Heart left ventricle (tissue), 16 donors: ENCODE measurements at regions not wholly inside any gene's neighbourhood (a gene's known extent, or its start where the extent isn't known, plus 50 kb on each side); places are given as distances from the start of the nearest gene placed in this dataset.

Experiments used
- ATAC-seq, 4 donors: fragments of 200-7000 bp; cut with Tn5 transposase; one replicate each; pipeline ENCODE4 v1.9.1; 2020 to 2022; ENCODE audit warnings: moderate library complexity in 4 of 4, mild to moderate bottlenecking in 3 of 4, moderate number of reproducible peaks in 1 of 4
- DNase-seq, 5 donors: peaks; one replicate each; pipeline ENCODE4 v3.0.0-alpha.2; 2020
- H3K27ac ChIP-seq, 12 donors: fragments of 200-600 bp; sonication (generic) in 4 of 12; one replicate each; pipeline versions ENCODE4 v1.5.0 to v1.8.0; 2016 to 2022; ENCODE audit warnings: mild to moderate bottlenecking in 2 of 12
- H3K27me3 ChIP-seq, 9 donors: fragments of 200-600 bp; sonication (generic) in 2 of 9; one replicate each; pipeline versions ENCODE4 v1.5.1 to v1.8.0; 2016 to 2022; ENCODE audit warnings: mild to moderate bottlenecking in 3 of 9
- H3K36me3 ChIP-seq, 9 donors: fragments of 200-600 bp; sonication (generic) in 2 of 9; one replicate each; pipeline versions ENCODE4 v1.5.0 to v1.8.0; 2018 to 2022; ENCODE audit warnings: mild to moderate bottlenecking in 2 of 9
- H3K4me1 ChIP-seq, 12 donors: fragments of 200-600 bp; sonication (generic) in 4 of 12; one replicate each; pipeline versions ENCODE4 v1.5.0 to v1.8.0; 2016 to 2022; ENCODE audit warnings: mild to moderate bottlenecking in 3 of 12
- H3K4me3 ChIP-seq, 12 donors: fragments of 200-600 bp; sonication (generic) in 4 of 12; one replicate each; pipeline versions ENCODE4 v1.5.0 to v1.8.0; 2017 to 2022; ENCODE audit warnings: mild to moderate bottlenecking in 9 of 12, moderate library complexity in 4 of 12
- H3K9me3 ChIP-seq, 12 donors: fragments of 200-600 bp; sonication (generic) in 4 of 12; one replicate each; pipeline versions ENCODE4 v1.5.0 to v1.8.0; 2016 to 2022; ENCODE audit warnings: mild to moderate bottlenecking in 1 of 12
- POLR2A ChIP-seq, 2 donors: fragments of 450-650 bp; IDR thresholded peaks; one replicate each; pipeline ENCODE4 v1.6.1; 2017; ENCODE audit warnings: antibody characterized with exemption in 2 of 2, mild to moderate bottlenecking in 2 of 2, moderate library complexity in 2 of 2
- WGBS, 4 donors: extraction: QIAGEN DNeasy Blood & Tissue Kit in 2 of 4; methylation state at CpG; one replicate each; pipeline versions ENCODE4 v1.1.5 to v1.1.7; 2013 to 2018; 5-methylcytosine and 5-hydroxymethylcytosine counted together
- intact Hi-C, 10 donors: fragments of 100-400 bp; cut with DNase I; formaldehyde crosslinking; loops; one replicate each; pipeline versions ENCODE4 v1.11.1 to v1.14.2; 2022
- TF ChIP-seq, protein P1 (sequence below), 12 donors: fragments of 200-600 bp; sonication (generic) in 4 of 12; IDR thresholded peaks; one replicate each; pipeline versions ENCODE4 v1.5.0 to v1.8.0; 2018 to 2022; ENCODE audit warnings: antibody characterized with exemption in 12 of 12, mild to moderate bottlenecking in 5 of 12
- donor health status: ischemic (EF 13 %, LVEDD 7.1; RV severe dilation, severe dysfunction).
- donor health status: healthy with polysubstance abuse.
- donor health status: DM: no; HTN: yes; CAD: no.
- donor health status: DM: no; HTN: no; CAD: no.
- donor health status: ischemic (EF 25% LVEDD 6.9; RV normal size, moderate dysfunction).
- donor health status: ischemic (EF 25% LVEDD 5.7; RV mildly dilated, moderate dysfunction).
- donor health status: healthy.
- donor health status: DM: yes; HTN: yes; CAD: no.
- donor health status: ischemic (EF 35%, LVEDD 5.7; RV mildly dilated, moderate dysfunction).
- donor health status: nonischemic (EF 11% LVEDD 7.7; RV severe dilation, severe dysfunction).
- donor health status: DM: yes; HTN: yes; CAD: no.
- donor health status: PGD.
- donor health status: ischemic (EF 29% LVEDD 5.4; RV normal size, mild dysfunction).
- donor health status: nonischemic (EF 23%, LVEDD 6.1; RV moderate dilation, normal function).

DNA sequence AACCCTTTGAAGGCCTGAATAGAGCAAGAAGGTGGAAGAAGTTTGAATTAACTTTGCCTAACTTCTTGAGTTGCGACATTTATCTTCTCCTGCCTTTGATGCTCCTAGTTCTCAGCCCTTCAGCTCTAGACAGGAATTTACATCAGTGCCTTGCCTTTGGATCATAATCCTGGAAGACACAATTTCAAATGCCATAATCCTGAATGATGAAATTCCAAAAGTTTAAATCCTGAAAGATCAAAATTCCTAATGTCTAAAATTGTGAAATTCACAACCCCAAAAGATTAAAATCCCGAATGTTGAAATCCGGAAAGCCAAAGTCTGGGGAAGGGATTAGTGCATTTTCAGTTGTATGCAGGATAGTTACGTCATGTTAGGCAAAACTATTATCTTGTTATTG, 166.6 kb upstream of the PDZRN3 start:
- intact Hi-C loops = loop anchor here in 1 of 10 donors (10.0 kb wide), 1 partner anchor 53 kb away; no protein-coding TSS in a partner anchor
- H3K27ac ChIP-seq = no peak overlapping the region
- ATAC-seq = no peak
- WGBS, 4 donors = 70 to 91% (median 86%) methylated on average over 4 of the region's 4 CpGs
- TF ChIP-seq POLR2A (IDR thresholded peaks at IDR 0.05) = no peak
- TF ChIP-seq, protein P1, sequence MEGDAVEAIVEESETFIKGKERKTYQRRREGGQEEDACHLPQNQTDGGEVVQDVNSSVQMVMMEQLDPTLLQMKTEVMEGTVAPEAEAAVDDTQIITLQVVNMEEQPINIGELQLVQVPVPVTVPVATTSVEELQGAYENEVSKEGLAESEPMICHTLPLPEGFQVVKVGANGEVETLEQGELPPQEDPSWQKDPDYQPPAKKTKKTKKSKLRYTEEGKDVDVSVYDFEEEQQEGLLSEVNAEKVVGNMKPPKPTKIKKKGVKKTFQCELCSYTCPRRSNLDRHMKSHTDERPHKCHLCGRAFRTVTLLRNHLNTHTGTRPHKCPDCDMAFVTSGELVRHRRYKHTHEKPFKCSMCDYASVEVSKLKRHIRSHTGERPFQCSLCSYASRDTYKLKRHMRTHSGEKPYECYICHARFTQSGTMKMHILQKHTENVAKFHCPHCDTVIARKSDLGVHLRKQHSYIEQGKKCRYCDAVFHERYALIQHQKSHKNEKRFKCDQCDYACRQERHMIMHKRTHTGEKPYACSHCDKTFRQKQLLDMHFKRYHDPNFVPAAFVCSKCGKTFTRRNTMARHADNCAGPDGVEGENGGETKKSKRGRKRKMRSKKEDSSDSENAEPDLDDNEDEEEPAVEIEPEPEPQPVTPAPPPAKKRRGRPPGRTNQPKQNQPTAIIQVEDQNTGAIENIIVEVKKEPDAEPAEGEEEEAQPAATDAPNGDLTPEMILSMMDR (IDR thresholded peaks at IDR 0.05) = no peak
- no peaks in the 10 kb centered on the region for H3K9me3 ChIP-seq
- no peak overlapping the region for H3K4me3 ChIP-seq
- peaks cover 0 to 11% (median 1%) of the 10 kb centered on the region in 12 donors for H3K4me1 ChIP-seq
- no peaks in the 10 kb centered on the region for H3K27me3 ChIP-seq
- no peaks in the 10 kb centered on the region for H3K36me3 ChIP-seq
- DNase-seq = no peak

DNA sequence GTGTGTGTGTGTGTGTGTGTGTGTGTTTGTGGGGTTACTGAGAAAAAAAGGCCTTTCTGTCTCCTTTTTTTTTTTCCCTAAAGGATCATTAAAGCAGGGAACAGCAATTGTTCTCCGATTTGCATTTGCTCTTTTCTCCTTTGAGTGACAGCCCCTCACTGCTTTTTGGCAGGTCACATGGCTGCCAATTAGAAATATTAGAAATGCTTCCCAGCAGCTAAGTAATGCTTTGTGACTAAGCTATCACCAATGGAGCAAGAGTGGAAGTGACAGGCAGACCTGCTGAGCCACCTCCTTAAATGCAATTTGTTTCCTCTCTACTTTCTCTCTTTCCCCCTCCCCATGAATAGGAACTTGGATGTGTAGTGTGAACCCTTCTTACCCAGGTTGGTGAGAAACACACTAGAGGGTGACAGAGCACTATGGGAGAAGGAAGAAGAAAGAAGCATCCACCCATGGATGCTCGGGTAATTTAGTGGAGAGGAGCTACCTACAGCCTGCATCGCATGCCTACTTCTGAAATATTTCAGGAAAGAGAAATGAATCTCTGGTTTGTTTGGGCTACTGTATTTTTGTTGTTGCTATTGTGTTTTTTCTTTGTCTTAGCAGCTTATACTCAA, 165.2 kb upstream of the PDZRN3 start:
- H3K4me1 ChIP-seq = peaks cover 0 to 10% (median 0%) of the 10 kb centered on the region in 12 donors
- WGBS, 4 donors = 81 to 90% (median 84%) methylated on average over 3 of the region's 3 CpGs
- ATAC-seq (peak in 1 of 4 donors; percentile 35), DNase-seq (no peak)
- H3K27me3 ChIP-seq = no peaks in the 10 kb centered on the region
- no peak overlapping the region for H3K27ac ChIP-seq
- no peak overlapping the region for H3K4me3 ChIP-seq
- intact Hi-C loops = loop anchor here in 1 of 10 donors (10.0 kb wide), 1 partner anchor 55 kb away; no protein-coding TSS in a partner anchor
- H3K36me3 ChIP-seq = no peaks in the 10 kb centered on the region
- no peak for TF ChIP-seq POLR2A (IDR thresholded peaks at IDR 0.05)
- TF ChIP-seq, protein P1 (IDR thresholded peaks at IDR 0.05) = peak in 4 of 12 donors; percentile 10 to 13 (median 11)
- no peaks in the 10 kb centered on the region for H3K9me3 ChIP-seq

DNA sequence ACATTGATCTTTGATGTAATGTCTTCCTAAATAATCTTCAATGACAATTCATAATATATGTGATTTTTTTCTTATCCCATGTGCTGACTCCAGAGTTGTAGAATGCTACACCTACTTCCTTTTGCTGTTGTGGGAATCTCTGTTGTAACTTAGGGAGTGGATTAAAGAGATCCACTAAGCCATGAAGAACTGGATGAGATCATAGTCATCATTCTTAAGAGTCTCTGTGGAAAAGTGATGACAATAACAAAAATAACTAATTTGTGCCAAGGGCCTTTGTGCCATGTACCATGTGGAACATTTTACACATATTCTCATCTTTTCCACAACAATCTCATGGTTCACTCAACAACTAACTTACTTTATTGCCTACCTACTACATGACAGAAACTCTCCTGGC, 162.9 kb upstream of the PDZRN3 start:
- ATAC-seq = no peak
- intact Hi-C loops = no loop called here

DNA sequence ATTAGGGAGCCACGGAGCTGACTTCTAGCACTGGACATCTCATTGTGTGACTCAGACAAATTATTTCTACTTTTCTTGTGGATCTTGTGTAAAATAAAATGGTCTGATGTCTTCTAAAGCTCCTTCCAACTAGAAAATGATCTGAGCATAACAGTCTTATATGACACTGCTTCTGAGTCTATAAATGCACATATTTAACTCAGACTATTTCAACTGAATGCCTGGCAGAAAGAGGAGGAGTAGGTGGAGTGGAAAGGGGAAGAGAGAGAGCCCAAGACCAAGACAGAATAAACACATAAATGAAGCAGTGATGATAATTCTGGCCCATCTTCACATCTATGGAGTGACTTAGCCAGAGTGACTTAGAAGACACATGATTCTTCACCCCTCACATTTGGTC, 162.3 kb upstream of the PDZRN3 start:
- no peak for ATAC-seq
- H3K9me3 ChIP-seq = no peaks in the 10 kb centered on the region
- no peaks in the 10 kb centered on the region for H3K27me3 ChIP-seq
- H3K4me1 ChIP-seq = peaks cover 0 to 13% (median 0%) of the 10 kb centered on the region in 12 donors
- WGBS, 4 donors = 46 to 70% (median 62%) methylated on average over 1 of the region's 1 CpG
- DNase-seq = no peak
- intact Hi-C loops = no loop called here
- no peak for TF ChIP-seq POLR2A (IDR thresholded peaks at IDR 0.05)
- TF ChIP-seq, protein P1 (IDR thresholded peaks at IDR 0.05) = no peak
- no peak overlapping the region for H3K27ac ChIP-seq
- no peaks in the 10 kb centered on the region for H3K36me3 ChIP-seq
- H3K4me3 ChIP-seq = no peak overlapping the region

More for the DNA sequence above, 162.9 kb upstream of the PDZRN3 start:
- Histone ChIP-seq H3K27me3 (no peaks in the 10 kb centered on the region), H3K27ac (no peak overlapping the region), H3K4me3 (no peak overlapping the region), H3K9me3 (no peaks in the 10 kb centered on the region), H3K36me3 (no peaks in the 10 kb centered on the region), H3K4me1 (peaks cover 0 to 13% (median 0%) of the 10 kb centered on the region in 12 donors)
- DNase-seq = no peak
- TF ChIP-seq, protein P1 (IDR thresholded peaks at IDR 0.05) = no peak
- no peak for TF ChIP-seq POLR2A (IDR thresholded peaks at IDR 0.05)
